ENCODE measurements at regions not wholly inside any gene's neighbourhood (a gene's known extent, or its start where the extent isn't known, plus 50 kb on each side); places are given as distances from the start of the nearest gene placed in this dataset.

- Histone ChIP-seq H3K27ac (ENCODE audit: low read depth, low read length, poor library complexity, severe bottlenecking) (no peak overlapping the region), H2AFZ (ENCODE audit: low read length) (no peak overlapping the region), H3K36me3 (ENCODE audit: insufficient read depth, low read length) (no peaks in the 10 kb centered on the region), H3K4me3 (ENCODE audit: low read depth, low read length, poor library complexity, severe bottlenecking) (no peak overlapping the region), H3K4me2 (ENCODE audit: low read length) (no peak overlapping the region), H3K9me3 (ENCODE audit: low read length) (no peaks in the 10 kb centered on the region), H3K79me2 (ENCODE audit: insufficient read depth, low read depth, low read length) (no peaks in the 10 kb centered on the region), H4K20me1 (ENCODE audit: insufficient read depth, low read length) (no peaks in the 10 kb centered on the region), H3K4me1 (ENCODE audit: insufficient read depth, low read length, poor library complexity, severe bottlenecking) (peaks cover 21% of the 10 kb centered on the region), H3K9me2 (ENCODE audit: insufficient read depth, low read length) (no peaks in the 10 kb centered on the region)
- intact Hi-C loops (cut with micrococcal nuclease; ENCODE audit: unreplicated experiment): no loop called here
- POLR2A ChIA-PET: interaction anchor here (0.5 to 1.7 kb wide), 8 partner anchors 13 to 1614 kb away, joined by 3 to 4 read pairs (median 3); no protein-coding TSS in a partner anchor
- TF ChIP-seq CTCF (conservative IDR thresholded peaks at IDR 0.05; ENCODE audit: low read length) (no peak), EZH2phosphoT487 (IDR thresholded peaks at IDR 0.05; ENCODE audit: borderline replicate concordance, low read depth, low read length) (no peak)
- DNase-seq (ENCODE audit: low spot score): no peak
- no TSS peak for BruUV-seq (replicated peaks)
- CTCF ChIA-PET (ENCODE audit: unreplicated experiment): no interaction called here
These were observed 287.2 kb upstream of the ZNF608 start for GRCh38 chr5:125033602-125034001.

GRCh38 chr5:125034331-125034730 lies 287.9 kb upstream of the ZNF608 start:
- ChIA-PET CTCF (ENCODE audit: unreplicated experiment) (no interaction called here), POLR2A (interaction anchor here (1.0 to 1.7 kb wide), 5 partner anchors 13 to 435 kb away, joined by 3 to 4 read pairs (median 3); no protein-coding TSS in a partner anchor)

More at GRCh38 chr5:125034331-125034730, 287.9 kb upstream of the ZNF608 start:
- DNase-seq (ENCODE audit: low spot score): no peak
- H3K4me2 ChIP-seq (ENCODE audit: low read length): no peak overlapping the region
- no peak overlapping the region for H3K27ac ChIP-seq (ENCODE audit: low read depth, low read length, poor library complexity, severe bottlenecking)
- no TSS peak for BruUV-seq (replicated peaks)
- no peaks in the 10 kb centered on the region for H3K9me3 ChIP-seq (ENCODE audit: low read length)
- no peak for TF ChIP-seq EZH2phosphoT487 (IDR thresholded peaks at IDR 0.05; ENCODE audit: borderline replicate concordance, low read depth, low read length)
- no peak for TF ChIP-seq CTCF (conservative IDR thresholded peaks at IDR 0.05; ENCODE audit: low read length)
- H3K4me1 ChIP-seq (ENCODE audit: insufficient read depth, low read length, poor library complexity, severe bottlenecking): peaks cover 29% of the 10 kb centered on the region
- H3K79me2 ChIP-seq (ENCODE audit: insufficient read depth, low read depth, low read length): no peaks in the 10 kb centered on the region
- no peaks in the 10 kb centered on the region for H4K20me1 ChIP-seq (ENCODE audit: insufficient read depth, low read length)
- H3K9me2 ChIP-seq (ENCODE audit: insufficient read depth, low read length): no peaks in the 10 kb centered on the region
- H2AFZ ChIP-seq (ENCODE audit: low read length): no peak overlapping the region
- no peaks in the 10 kb centered on the region for H3K36me3 ChIP-seq (ENCODE audit: insufficient read depth, low read length)
- intact Hi-C loops (cut with micrococcal nuclease; ENCODE audit: unreplicated experiment): no loop called here
- H3K4me3 ChIP-seq (ENCODE audit: low read depth, low read length, poor library complexity, severe bottlenecking): no peak overlapping the region
